ENCODE measurements at regions not wholly inside any gene's neighbourhood (a gene's known extent, or its start where the extent isn't known, plus 50 kb on each side); places are given as distances from the start of the nearest gene placed in this dataset.

DNA sequence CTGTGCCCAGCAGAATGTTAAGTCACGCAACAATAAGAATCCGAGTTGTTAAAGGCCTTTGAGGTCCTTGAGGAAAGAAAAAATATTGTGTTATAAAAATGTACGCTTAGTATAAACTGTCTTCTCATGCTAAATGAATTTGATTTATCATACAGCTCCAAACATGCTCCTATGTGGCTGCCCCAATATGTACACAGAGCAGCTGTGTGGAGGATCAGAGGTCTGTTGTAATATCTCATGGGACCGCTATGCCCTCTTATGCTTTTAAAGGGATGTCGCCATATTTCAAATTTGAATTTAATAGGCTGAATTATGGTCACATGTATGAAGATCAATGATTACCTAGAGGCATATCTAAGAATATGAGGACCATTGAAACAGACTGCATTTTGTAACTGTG, 90.2 kb downstream of the SLC5A7 start:
- no peak for TF ChIP-seq CEBPB (IDR thresholded peaks at IDR 0.05)
- TF ChIP-seq, protein P1, sequence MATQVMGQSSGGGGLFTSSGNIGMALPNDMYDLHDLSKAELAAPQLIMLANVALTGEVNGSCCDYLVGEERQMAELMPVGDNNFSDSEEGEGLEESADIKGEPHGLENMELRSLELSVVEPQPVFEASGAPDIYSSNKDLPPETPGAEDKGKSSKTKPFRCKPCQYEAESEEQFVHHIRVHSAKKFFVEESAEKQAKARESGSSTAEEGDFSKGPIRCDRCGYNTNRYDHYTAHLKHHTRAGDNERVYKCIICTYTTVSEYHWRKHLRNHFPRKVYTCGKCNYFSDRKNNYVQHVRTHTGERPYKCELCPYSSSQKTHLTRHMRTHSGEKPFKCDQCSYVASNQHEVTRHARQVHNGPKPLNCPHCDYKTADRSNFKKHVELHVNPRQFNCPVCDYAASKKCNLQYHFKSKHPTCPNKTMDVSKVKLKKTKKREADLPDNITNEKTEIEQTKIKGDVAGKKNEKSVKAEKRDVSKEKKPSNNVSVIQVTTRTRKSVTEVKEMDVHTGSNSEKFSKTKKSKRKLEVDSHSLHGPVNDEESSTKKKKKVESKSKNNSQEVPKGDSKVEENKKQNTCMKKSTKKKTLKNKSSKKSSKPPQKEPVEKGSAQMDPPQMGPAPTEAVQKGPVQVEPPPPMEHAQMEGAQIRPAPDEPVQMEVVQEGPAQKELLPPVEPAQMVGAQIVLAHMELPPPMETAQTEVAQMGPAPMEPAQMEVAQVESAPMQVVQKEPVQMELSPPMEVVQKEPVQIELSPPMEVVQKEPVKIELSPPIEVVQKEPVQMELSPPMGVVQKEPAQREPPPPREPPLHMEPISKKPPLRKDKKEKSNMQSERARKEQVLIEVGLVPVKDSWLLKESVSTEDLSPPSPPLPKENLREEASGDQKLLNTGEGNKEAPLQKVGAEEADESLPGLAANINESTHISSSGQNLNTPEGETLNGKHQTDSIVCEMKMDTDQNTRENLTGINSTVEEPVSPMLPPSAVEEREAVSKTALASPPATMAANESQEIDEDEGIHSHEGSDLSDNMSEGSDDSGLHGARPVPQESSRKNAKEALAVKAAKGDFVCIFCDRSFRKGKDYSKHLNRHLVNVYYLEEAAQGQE (IDR thresholded peaks at IDR 0.05; ENCODE audit: low read depth) = no peak
- TF ChIP-seq TAF1 (IDR thresholded peaks at IDR 0.05; ENCODE audit: low read depth) = no peak
- TF ChIP-seq, protein P2, sequence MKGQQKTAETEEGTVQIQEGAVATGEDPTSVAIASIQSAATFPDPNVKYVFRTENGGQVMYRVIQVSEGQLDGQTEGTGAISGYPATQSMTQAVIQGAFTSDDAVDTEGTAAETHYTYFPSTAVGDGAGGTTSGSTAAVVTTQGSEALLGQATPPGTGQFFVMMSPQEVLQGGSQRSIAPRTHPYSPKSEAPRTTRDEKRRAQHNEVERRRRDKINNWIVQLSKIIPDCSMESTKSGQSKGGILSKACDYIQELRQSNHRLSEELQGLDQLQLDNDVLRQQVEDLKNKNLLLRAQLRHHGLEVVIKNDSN (IDR thresholded peaks at IDR 0.05) = no peak
- no peak for TF ChIP-seq YY1 (IDR thresholded peaks at IDR 0.05; ENCODE audit: low read depth)
- TF ChIP-seq EGR1 (IDR thresholded peaks at IDR 0.05) = no peak
- TF ChIP-seq CREB1 (IDR thresholded peaks at IDR 0.05; ENCODE audit: low read depth) = no peak

Measured in Ishikawa (cell line).